GM23338 (cell line): ENCODE measurements at regions not wholly inside any gene's neighbourhood (a gene's known extent, or its start where the extent isn't known, plus 50 kb on each side); places are given as distances from the start of the nearest gene placed in this dataset.

Source experiments
- CREB1 ChIP-seq: fragments of 250-450 bp; sonication (Bioruptor Pico); IDR thresholded peaks from 2 replicates; pipeline ENCODE4 v1.5.0; 2020; ENCODE audit warnings: low read depth, mild to moderate bottlenecking, moderate library complexity
- JUNB ChIP-seq: IDR thresholded peaks from one replicate; pipeline ENCODE4 v1.6.1; 2016; ENCODE audit warnings: antibody characterized with exemption; ENCODE audit not compliant: unreplicated experiment
- NANOG ChIP-seq: IDR thresholded peaks from 2 replicates; pipeline ENCODE4 v1.6.1; 2016; ENCODE audit warnings: antibody characterized with exemption, borderline replicate concordance
- POLR2AphosphoS5 ChIP-seq: IDR thresholded peaks from 2 replicates; pipeline ENCODE4 v1.6.1; 2016; ENCODE audit warnings: antibody characterized with exemption, low read depth
- REST ChIP-seq: IDR thresholded peaks from one replicate; pipeline ENCODE4 v1.6.1; 2018; ENCODE audit warnings: antibody characterized with exemption; ENCODE audit not compliant: unreplicated experiment
- ZNF114 ChIP-seq: fragments of 250-450 bp; sonication (Bioruptor Pico); IDR thresholded peaks from 2 replicates; pipeline ENCODE4 v1.5.0; 2020; ENCODE audit warnings: mild to moderate bottlenecking, moderate library complexity
- ZNF462 ChIP-seq: fragments of 250-450 bp; sonication (Bioruptor Pico); IDR thresholded peaks from 2 replicates; pipeline ENCODE4 v1.5.0; 2020; ENCODE audit warnings: mild to moderate bottlenecking, moderate library complexity

GRCh38 chr13:106762708-106763107 lies 194.8 kb upstream of the ARGLU1 start (continued):
- TF ChIP-seq REST: no peak
- no peak for TF ChIP-seq JUNB
- no peak for TF ChIP-seq POLR2AphosphoS5
- TF ChIP-seq ZNF114 (CRISPR knock-in tag): no peak
- TF ChIP-seq NANOG: no peak
- no peak for TF ChIP-seq CREB1 (CRISPR knock-in tag)
- TF ChIP-seq ZNF462 (CRISPR knock-in tag): no peak
